ENCODE measurements at regions not wholly inside any gene's neighbourhood (a gene's known extent, or its start where the extent isn't known, plus 50 kb on each side); places are given as distances from the start of the nearest gene placed in this dataset.

- FAIRE-seq (no peak), DNase-seq (ENCODE audit: low read depth) (no peak)
- TF ChIP-seq CTCF (IDR thresholded peaks at IDR 0.05; ENCODE audit: insufficient read depth, low read length, severe bottlenecking), result no peak
- Histone ChIP-seq H3K36me3 (ENCODE audit: control insufficient read depth, insufficient read depth, low read length) (no peaks in the 10 kb centered on the region), H3K4me3 (ENCODE audit: low read depth, low read length) (no peak overlapping the region), H3K27me3 (ENCODE audit: control insufficient read depth, insufficient read depth, low read length) (no peaks in the 10 kb centered on the region)
Measured at GRCh38 chr15:29393443-29393842, 123.8 kb upstream of the NSMCE3 start.

- H3K36me3 ChIP-seq (ENCODE audit: control insufficient read depth, insufficient read depth, low read length), result no peaks in the 10 kb centered on the region
- no peak overlapping the region for H3K4me3 ChIP-seq (ENCODE audit: low read depth, low read length)
- DNase-seq (ENCODE audit: low read depth), result no peak
- H3K27me3 ChIP-seq (ENCODE audit: control insufficient read depth, insufficient read depth, low read length), result no peaks in the 10 kb centered on the region
- TF ChIP-seq CTCF (IDR thresholded peaks at IDR 0.05; ENCODE audit: insufficient read depth, low read length, severe bottlenecking), result no peak
- no peak for FAIRE-seq
Measured at GRCh38 chr15:29392358-29392757, 122.7 kb upstream of the NSMCE3 start.

- no peak overlapping the region for H3K4me3 ChIP-seq (ENCODE audit: low read depth, low read length)
- H3K27me3 ChIP-seq (ENCODE audit: control insufficient read depth, insufficient read depth, low read length), result no peaks in the 10 kb centered on the region
- FAIRE-seq (no peak), DNase-seq (ENCODE audit: low read depth) (no peak)
- no peak for TF ChIP-seq CTCF (IDR thresholded peaks at IDR 0.05; ENCODE audit: insufficient read depth, low read length, severe bottlenecking)
- no peaks in the 10 kb centered on the region for H3K36me3 ChIP-seq (ENCODE audit: control insufficient read depth, insufficient read depth, low read length)
Measured at GRCh38 chr15:29390051-29390450, 120.4 kb upstream of the NSMCE3 start.

- FAIRE-seq, result no peak
- Histone ChIP-seq H3K4me3 (ENCODE audit: low read depth, low read length) (no peak overlapping the region), H3K27me3 (ENCODE audit: control insufficient read depth, insufficient read depth, low read length) (no peaks in the 10 kb centered on the region), H3K36me3 (ENCODE audit: control insufficient read depth, insufficient read depth, low read length) (no peaks in the 10 kb centered on the region)
- TF ChIP-seq CTCF (IDR thresholded peaks at IDR 0.05; ENCODE audit: insufficient read depth, low read length, severe bottlenecking), result no peak
- no peak for DNase-seq (ENCODE audit: low read depth)
Measured at GRCh38 chr15:29386523-29386922, 116.9 kb upstream of the NSMCE3 start.

GRCh38 chr15:29383367-29383766, 113.7 kb upstream of the NSMCE3 start:
- Histone ChIP-seq H3K27me3 (ENCODE audit: control insufficient read depth, insufficient read depth, low read length) (no peaks in the 10 kb centered on the region), H3K36me3 (ENCODE audit: control insufficient read depth, insufficient read depth, low read length) (no peaks in the 10 kb centered on the region), H3K4me3 (ENCODE audit: low read depth, low read length) (no peak overlapping the region)
- DNase-seq (ENCODE audit: low read depth) (no peak), FAIRE-seq (no peak)
- TF ChIP-seq CTCF (IDR thresholded peaks at IDR 0.05; ENCODE audit: insufficient read depth, low read length, severe bottlenecking), result no peak

- DNase-seq (ENCODE audit: low read depth) (no peak), FAIRE-seq (no peak)
- Histone ChIP-seq H3K4me3 (ENCODE audit: low read depth, low read length) (no peak overlapping the region), H3K36me3 (ENCODE audit: control insufficient read depth, insufficient read depth, low read length) (no peaks in the 10 kb centered on the region), H3K27me3 (ENCODE audit: control insufficient read depth, insufficient read depth, low read length) (no peaks in the 10 kb centered on the region)
- no peak for TF ChIP-seq CTCF (IDR thresholded peaks at IDR 0.05; ENCODE audit: insufficient read depth, low read length, severe bottlenecking)
Measured at GRCh38 chr15:29382862-29383261, 113.2 kb upstream of the NSMCE3 start.
